ENCODE measurements at regions not wholly inside any gene's neighbourhood (a gene's known extent, or its start where the extent isn't known, plus 50 kb on each side); places are given as distances from the start of the nearest gene placed in this dataset.
"Not testable (repeated sequence)": the region's sequence is repeated elsewhere in the genome, so short reads cannot be mapped to it uniquely, and the experiment has no call there.

DNA sequence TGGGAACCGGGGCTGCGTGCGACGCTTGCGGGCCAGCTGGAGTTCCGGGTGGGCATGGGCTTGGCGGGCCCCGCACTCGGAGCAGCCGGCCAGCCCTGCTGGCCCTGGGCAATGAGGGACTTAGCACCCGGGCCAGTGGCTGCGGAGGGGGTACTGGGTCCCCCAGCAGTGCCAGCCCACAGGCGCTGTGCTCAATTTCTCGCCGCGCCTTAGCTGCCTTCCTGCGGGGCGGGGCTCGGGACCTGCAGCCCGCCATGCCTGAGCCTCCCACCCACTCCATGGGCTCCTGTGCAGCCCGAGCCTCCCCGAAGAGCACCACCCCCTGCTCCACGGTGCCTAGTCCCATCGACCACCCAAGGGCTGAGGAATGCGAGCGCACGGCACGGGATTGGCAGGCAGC is 63.8 kb downstream of the PLXNA1 start:
- not testable (repeated sequence) for DNase-seq (ENCODE audit: low spot score)

DNA sequence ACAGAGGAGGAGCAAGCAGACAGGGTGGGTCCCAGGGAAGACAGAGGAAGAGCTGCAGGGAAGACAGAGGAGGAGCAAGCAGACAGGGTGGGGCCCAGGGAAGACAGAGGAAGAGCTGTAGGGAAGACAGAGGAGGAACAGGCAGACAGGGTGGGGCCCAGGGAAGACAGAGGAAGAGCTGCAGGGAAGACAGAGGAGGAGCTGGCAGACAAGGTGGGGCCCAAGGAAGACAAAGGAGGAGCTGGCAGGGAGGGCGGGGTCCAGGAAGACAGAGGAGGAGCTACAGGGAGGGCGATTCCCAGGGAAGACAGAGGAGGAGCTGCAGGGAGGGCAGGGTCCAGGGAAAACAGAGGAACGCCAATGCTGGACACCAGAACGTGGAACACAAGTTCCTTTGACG is 66.5 kb downstream of the PLXNA1 start:
- no peak for DNase-seq (ENCODE audit: low spot score)

- no peak for DNase-seq (ENCODE audit: low spot score)
Observed at GRCh38 chr3:127050733-127051132, 67.8 kb downstream of the PLXNA1 start.

DNA sequence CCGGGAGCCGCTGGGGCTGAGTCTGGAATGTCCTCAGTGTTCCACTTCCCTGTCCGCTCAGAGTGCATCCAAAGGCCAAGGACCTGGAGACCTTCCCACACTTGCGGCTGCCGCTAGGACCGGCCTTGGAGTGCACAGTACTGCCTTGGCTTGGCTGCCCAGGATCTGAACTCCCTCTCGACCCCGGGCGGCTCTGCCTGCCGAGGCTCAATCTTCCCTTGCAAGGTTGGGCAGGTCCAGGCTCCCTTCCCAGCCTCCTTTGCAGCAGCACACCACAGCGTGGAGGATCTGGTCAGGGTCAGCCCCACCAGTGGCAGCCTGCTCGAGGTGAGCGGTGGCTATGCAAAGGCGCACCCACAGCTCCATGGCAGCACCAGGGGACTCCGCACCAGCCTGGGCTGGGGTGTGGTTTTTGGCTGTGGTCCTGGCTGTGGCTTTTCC is 69.2 kb downstream of the PLXNA1 start:
- DNase-seq (ENCODE audit: low spot score) = no peak

- no peak for DNase-seq (ENCODE audit: low spot score)
Observed at GRCh38 chr3:127053026-127053425, 70.1 kb downstream of the PLXNA1 start.

DNA sequence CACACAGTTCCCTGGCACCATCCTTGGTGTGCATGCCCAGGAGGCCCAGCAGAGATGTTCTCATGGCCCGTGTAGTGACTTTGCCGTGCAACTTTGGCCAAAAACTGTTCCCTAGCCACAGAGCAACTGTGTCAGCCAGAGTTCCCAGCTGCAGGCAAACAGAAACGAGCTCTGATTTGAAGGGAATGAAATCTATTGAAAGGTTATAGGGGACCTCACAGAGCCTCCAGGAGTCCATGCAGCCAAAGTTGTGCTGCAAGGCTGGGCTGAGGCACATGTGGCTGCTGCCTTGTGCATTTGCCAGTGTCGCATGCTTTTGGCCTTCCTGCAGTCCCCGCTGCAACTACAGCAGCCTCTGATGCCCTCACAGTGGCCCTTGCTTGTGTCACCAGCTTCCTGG is 70.5 kb downstream of the PLXNA1 start:
- no peak for DNase-seq (ENCODE audit: low spot score)

DNA sequence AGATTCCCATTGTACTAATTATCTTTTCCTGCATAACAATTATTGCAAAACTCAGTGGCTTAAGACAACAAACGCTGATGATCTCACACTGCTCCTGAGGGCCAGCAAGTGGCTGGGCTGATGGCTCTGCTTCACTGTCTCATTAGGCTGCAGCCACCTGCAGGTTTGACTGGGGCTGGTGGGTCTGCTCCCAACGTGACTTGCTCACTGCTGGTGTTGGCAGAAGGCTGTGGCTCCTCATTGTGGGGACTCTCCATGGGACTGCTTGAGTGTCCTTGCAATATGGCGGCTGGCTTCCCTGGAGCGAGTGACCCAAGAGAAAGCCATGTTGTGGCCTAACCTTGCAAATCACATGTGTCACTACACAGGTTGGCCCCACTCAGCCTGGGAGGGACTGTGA is 71.1 kb downstream of the PLXNA1 start:
- no peak for DNase-seq (ENCODE audit: low spot score)

GRCh38 chr3:127056281-127056680 is 73.4 kb downstream of the PLXNA1 start:
- DNase-seq (ENCODE audit: low spot score) = no peak

GRCh38 chr3:127056976-127057375 is 74.1 kb downstream of the PLXNA1 start:
- DNase-seq (ENCODE audit: low spot score) = no peak

DNA sequence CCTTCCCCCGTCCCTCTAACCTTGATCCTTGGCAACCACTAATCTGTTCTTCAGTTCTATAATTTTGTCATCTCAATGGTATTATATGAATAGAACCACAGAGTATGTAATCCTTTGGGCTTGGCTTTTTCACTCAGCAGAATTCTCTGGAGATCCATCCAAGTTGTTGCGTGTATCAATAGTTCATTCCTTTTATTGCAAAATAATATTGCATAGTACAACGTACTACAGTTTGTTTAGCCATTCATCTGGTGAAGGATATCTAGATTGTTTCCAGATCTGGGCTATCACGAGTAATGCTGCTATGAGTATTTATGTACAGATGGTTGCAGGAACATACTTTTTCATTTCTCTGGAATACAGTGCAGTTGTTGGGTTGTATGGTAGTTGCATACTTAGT is 76.2 kb downstream of the PLXNA1 start:
- DNase-seq (ENCODE audit: low spot score) = no peak

DNA sequence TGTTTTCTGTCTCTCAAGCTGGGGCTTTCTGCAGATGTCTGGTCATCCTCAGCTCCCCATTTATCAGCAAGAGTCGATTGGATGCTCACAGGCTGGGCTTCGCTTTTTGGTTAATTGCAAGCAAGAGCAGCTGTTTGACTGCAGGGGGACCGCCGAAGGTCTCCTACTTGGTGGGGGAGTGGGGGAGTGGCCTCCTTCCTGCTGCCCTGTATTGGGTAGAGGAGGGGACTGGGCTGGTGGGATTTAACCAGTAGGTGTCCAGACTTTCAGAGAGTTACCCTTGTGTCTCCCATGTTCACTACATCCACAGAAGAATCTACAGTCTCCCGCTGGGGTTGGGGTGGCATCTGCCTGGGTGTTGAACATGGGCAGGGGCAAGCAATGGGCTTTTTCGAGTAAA is 78.7 kb downstream of the PLXNA1 start:
- DNase-seq (ENCODE audit: low spot score) = no peak

DNA sequence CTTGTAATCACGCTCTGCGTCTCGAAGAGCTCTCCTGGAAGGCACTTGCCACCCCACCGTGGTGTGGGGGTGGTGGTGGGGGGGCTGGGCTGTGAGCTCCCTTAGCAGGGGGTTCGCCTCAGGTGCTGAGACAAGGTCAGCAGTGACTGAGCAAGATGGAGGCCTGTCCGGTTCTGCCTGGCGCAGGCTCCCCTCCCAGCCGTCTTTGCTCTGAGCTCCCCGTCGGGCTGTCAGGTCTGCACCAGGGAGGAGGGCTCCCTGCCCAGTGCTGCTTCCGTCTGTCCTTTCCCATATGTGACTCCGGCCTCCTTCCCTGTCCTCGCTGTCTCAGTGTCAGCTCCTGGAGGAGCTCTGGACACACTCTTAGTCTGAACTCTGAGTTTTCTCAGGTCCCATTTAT is 80.0 kb downstream of the PLXNA1 start:
- DNase-seq (ENCODE audit: low spot score) = no peak

DNA sequence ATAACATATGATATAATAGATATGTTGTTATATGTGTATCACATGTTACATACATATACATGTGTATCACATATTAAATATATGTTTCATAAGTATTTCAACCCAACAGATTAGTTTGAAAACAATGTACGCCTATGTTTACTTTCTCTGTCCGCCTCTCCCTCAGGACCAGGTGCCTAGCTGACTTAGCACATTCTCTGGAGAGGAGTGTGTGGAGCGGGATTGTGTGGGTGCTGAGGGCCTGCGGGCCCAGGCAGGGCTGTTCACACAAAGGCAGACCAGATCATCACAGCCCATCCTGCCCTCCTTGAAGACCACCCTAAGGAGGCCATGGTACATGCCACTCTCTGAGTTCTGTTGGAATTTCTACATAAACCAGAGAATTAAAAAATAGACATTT is 81.0 kb downstream of the PLXNA1 start:
- no peak for DNase-seq (ENCODE audit: low spot score)

DNA sequence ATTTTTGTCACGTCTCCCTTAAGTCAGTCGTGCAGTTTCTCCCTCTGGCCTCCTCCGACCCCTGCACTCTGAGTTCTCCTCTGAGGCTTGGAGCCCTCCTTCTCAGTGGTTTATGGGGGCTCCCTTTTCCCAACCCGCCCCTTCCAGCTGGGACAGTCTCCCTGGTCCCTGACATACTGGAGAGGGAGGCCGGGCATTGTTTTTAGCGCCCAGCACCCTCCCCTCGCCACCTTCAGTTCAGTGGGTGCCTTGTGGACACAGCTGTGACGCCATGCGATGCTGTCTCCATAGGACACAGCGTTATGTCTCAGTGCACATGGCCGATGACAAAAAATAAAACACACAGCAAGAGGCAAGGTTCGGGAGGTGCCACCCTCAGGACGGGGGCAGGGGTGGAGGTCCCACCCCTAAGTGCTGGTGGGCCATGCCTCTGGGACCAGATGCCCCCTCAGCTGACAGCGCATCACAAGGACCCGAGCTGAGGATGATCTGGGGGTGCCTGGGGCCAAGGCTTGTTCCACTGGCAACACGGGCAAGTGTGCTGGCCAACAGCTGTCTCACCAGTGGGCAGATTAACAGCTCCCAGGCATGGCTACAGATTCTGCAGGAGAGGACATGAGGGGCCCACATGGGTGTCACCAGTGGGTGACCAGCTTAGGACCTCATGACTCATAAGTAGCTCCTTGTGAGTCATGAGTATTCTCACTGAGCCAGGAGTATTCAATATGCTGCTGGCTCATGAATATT is 81.6 kb downstream of the PLXNA1 start:
- DNase-seq (ENCODE audit: low spot score) = no peak

GRCh38 chr3:127065138-127065427 is 82.2 kb downstream of the PLXNA1 start:
- DNase-seq (ENCODE audit: low spot score) = no peak

GRCh38 chr3:127065561-127066290 is 82.8 kb downstream of the PLXNA1 start:
- no peak for DNase-seq (ENCODE audit: low spot score)

DNA sequence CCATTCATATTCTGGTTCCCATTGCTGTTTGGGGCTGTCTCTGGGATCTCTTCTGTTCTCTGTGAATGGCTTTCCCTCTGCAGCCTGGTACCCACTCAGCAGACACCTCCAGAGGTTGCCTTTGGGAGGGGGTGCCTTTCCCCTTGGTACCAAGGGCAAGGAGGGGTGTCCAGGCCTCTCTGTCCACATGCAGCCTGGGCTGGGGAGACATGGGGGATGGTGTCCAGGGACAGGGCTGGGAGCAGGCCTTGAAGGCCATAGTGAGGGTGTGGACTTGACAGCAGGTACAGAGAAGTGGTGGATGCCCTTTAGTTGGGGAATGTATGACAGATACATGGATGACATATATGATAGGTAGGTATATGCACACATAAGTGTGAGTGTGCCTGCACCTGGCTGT is 83.7 kb downstream of the PLXNA1 start:
- no peak for DNase-seq (ENCODE audit: low spot score)

DNA sequence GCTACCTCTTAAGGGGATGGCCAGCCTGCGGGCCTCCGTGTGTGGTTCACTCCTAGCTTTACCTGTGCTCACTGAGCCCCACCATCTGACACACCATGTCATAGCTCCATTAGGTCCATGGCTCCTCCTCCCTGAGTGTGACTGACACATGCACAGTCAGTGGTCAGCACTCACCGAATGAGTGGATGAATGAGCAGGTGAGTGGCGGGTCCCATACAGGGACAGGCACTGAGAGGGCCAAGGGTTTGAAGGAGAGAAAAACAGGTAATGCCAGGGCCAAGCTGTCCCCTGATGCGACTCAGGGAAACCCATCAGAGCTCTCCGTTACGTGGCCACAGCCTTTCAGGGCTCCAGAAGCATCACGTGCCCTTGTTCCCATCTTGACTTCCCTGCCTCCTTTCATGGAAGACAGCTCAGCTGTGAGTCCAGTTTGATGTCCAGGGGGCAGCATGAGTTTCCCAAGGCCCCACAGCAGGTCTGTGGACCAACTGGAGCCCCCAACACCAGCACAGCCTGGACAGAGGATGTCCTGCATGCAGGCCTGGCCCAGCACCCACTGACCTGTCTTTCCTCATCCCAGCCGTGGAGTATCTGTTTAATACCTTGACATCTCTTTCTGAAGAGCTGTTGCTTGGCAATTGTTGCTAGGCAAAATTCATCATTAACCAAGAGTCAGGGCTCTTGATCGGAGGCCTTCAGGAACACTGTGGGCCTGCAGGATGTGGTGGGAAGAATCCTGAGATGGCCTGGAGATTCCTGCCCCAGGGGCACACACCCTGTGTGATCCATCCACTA is 84.4 kb downstream of the PLXNA1 start:
- DNase-seq (ENCODE audit: low spot score) = no peak

GRCh38 chr3:127068111-127068810 is 85.3 kb downstream of the PLXNA1 start:
- DNase-seq (ENCODE audit: low spot score) = no peak

DNA sequence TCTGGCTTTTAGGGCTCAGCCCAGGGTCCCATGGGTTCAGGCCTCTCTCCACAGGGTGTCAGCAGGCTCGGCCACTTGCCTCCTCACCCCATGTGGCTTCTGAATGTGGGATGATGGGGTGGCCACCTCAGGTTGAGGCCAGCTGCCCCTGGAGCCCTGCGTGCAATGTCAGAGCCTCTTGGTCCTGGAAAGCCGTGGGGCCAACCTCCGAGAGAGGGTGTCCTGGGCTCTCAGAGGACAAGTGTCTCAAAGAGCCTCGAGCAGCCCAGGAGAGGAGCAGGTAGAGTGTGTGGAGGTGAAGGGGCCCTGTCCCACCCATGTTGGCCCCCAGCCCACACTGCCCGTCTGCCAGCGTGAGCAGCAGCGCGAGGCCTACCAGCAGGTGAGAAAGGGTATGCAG is 86.0 kb downstream of the PLXNA1 start:
- DNase-seq (ENCODE audit: low spot score) = no peak

GRCh38 chr3:127069814-127070440 is 87.0 kb downstream of the PLXNA1 start:
- no peak for DNase-seq (ENCODE audit: low spot score)

- no peak for DNase-seq (ENCODE audit: low spot score)
Observed at GRCh38 chr3:127070776-127071175, 87.9 kb downstream of the PLXNA1 start.

Data from HuH-7.5 (cell line).